NCI-H2196 (cell line): ENCODE measurements at regions not wholly inside any gene's neighbourhood (a gene's known extent, or its start where the extent isn't known, plus 50 kb on each side); places are given as distances from the start of the nearest gene placed in this dataset.
"Not testable (repeated sequence)": the region's sequence is repeated elsewhere in the genome, so short reads cannot be mapped to it uniquely, and the experiment has no call there.

Experiments
- DNase-seq: peaks from one replicate; lab custom pipeline; 2025; ENCODE audit not compliant: unreplicated experiment; lab: John Stamatoyannopoulos, UW

DNA sequence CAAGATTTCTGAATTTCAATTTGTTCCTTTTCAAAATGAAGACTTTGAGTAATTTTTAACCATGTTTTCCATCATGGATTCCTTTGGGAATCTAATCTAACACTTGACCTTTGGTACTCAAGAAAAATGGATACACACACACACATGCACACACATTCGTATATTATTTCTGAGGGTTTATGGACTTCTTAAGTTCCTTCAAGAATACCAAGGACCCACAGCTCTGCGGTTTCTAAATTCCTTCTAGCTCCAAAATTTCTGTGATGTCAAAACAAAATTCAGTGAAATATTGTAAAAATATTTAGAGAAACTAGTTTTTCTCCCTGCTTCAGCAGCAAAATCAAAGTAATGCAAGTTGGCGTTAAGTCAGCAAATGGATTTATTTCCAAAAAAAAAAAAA is 98.3 kb upstream of the FAM13C start:
- DNase-seq, result no peak

DNA sequence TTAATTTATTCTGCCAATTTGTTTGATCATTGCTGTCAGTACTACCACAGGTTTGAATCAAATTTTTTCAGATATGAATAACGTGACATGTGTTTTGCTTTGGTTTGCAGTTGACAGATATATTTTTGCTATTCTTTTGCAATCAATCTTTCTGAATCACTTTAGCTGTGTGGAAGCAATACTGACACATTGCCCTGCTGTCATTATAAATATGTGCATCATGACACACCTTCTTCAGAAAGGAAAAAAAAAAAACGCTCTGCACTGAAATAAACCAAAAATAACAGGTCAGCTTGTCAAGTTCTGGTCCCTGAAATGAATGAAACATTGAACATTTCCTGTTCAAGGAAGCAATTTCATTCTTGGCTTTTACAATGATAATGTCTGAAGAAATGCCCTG is 93.8 kb upstream of the FAM13C start:
- no peak for DNase-seq

DNA sequence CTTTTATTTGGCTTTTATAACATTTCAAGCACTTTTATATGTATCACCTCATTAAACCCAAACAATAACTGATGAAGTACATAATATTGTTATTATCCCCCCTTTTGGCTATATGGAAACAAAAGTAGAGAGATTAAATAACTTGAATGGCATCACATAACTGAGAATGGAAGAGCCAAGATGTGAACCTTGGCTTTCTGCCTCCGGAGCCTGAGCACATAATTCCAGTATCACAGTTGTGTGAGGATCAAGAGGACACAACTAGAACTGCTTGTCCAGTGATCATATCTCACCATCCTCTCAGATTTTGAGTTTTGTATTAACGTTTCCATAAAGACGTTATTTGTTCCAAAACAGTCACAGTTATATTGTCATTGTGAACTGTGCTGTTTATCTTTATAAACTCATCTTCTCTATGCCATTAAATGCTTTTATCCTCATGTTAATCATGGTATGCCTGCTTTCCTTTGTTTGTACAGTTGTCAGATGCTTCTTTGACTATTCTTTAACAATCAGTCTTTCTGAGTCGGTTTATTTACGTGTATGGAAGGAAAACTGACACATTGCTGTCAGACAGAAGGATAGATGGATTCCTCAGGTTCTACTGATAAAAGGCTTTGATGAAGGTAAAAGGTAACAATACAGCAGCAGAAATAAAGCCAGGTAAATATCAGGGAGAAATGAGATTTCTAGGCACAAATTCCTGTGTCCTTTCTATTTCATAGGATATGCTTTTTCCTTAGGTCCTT is 92.0 kb upstream of the FAM13C start:
- no peak for DNase-seq

DNA sequence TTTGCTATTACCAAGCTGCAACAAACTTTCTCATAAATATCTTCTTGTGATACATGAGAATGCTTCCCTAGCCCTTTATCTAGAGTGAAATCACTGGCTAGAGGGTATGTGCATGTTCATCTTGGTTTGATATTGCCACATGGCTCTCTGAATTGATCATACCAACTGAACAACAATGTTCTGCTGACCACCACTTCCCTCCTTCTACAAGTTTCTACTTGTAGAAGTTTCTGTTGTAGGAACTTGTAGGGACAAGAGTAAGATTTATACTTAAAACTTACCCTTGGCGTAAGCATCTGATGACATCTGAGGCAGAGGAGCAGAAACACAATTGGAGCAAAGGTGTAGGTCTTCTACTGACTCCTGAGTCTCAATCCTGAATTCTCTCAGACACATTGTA is 86.3 kb upstream of the FAM13C start:
- DNase-seq, result no peak

DNA sequence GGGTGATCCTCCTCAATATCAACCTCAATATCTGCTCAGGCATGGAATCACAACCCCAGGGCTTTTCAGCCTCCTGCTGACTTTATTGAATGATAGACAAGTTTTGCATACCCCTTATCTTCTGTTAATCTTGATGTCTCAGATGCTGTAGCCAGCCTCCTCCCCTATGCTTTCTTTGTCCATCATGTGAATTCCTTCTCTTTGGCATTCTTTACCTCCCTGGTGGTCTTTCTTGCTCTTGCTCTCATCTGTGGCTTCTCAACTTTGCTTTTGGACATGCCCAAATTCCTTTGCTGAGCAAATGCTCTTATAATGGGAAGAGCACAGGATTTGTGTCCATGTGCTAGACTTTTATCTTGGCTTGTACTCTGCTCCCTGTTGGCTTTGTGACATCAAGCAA is 73.4 kb upstream of the FAM13C start:
- DNase-seq, result no peak

DNA sequence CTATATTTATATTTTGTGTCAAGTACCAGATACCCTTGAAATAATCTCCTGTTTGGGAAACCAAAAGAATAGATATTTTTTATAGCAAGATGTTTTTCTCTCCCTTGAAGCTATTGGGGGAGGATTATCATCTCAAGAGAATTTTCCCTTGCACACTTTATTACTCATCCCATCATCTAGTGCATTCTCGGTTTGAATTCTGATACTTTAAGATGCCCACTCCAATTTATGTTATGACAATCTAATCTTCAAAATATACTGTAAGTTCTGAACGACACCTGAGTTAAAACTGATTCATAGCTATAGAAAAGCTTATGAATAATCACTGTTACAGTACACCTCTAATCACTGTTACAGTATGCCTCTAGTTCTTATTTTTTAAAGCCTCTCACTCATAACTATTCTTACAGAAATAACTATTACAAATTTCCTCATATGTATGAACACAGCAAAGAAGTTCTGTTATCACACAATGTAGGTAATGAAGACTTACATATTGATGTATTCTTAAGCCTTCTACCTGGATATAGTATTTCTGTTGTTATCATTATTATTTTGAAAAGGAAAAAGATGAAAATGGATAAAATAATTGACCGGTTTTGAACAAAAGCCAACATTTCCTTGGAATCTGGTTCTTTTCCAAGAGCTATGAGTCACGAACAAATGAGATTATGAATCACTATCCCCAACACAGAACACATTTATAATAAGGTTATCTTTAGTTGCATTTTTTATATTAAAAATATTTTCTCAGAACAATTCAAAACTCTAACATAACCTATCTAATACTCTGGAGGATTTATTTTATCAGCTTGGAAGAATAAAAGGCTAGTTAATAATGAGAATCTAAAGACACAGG is 72.3 kb upstream of the FAM13C start:
- no peak for DNase-seq

DNA sequence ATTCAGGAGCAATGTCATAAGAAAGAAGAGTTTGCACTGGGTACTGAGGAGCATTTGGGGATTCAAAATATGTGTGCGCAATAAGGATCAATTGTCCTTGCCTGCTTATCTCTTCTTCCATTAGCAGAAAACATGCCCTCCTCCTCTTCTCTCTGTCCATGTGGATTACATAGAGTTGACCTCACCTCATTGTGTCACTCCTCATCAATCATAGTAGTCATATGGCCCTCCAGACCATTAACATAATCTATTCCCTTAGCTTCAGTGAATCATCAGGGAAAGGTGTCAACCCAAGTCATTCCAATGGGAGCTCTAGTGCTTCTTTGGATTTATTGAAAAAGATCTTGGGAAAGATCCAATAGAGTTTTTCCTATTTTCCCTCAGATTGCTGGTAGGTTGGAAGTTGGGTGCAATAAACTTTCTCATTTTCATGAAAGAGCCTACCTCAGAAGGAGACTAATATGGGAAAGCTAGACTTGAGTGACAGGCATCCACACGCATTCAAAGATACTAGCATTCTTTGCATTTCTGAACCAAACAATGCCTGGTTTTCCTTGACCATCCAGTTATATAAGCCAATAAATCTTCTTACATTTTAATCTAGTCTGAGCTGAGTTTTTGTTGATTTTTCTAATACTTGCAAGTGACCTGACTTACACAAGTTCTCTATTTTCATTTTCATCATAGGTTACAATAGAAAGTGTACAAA is 71.5 kb upstream of the FAM13C start:
- DNase-seq, result no peak

DNA sequence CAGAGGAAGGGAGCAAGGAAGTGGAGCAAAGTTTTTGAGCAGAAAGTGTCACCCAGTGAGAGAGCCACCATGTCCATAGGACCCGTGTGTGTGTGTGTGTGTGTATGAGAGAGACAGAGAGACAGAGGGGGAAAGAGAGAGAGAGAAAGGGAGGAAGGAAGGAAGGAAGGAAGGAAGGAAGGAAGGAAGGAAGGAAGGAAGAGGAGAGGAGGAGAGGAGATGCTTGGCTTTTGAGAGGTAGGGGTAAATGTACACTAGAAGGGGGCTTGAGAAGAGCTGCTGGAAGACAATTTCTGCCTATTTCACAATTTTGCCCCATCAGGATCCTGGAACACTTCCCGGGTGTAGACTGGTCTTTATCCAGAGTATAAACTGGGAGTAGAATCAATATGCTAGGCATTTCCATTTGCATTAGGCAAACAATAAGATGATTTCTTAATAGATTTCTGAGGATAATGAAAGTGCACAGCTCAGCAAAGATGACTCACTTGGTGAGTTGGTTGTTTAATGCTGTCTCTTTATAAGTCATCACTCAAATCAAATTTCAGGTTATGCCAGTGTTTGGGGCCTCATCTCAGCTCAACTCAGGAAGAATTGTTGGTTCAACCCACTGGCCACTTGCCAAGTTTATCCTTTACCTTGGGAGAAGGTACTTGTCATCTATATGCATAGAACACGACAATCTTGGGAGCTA is 70.0 kb upstream of the FAM13C start:
- DNase-seq, result no peak

DNA sequence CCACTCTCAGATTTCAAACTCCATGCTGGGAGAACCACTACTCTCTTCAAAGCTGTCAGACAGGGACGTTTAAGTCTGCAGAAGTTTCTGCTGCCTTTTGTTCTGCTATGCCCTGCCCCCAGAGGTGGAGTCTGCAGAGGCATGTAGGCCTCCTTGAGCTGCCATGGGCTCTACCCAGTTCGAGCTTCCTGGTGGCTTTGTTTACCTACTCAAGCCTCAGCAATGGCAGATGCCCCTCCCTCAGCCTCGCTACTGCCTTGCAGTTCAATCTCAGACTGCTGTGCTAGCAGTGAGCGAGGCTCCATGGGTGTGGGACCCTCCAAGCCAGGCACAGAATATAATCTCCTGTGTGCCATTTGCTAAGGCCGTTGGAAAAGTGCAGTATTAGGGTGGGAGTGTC is 51.4 kb upstream of the FAM13C start:
- DNase-seq, result not testable (repeated sequence)
